C4-2B (cell line): ENCODE measurements at regions not wholly inside any gene's neighbourhood (a gene's known extent, or its start where the extent isn't known, plus 50 kb on each side); places are given as distances from the start of the nearest gene placed in this dataset.

ENCODE experiments used
- ZFX ChIP-seq: fragments of 450-650 bp; IDR thresholded peaks from 2 replicates; pipeline ENCODE4 v1.6.1; 2017
- TF ChIP-seq, protein P1 (sequence below): fragments of 450-650 bp; conservative IDR thresholded peaks from 2 replicates; pipeline ENCODE4 v1.5.1; 2017; ENCODE audit warnings: mild to moderate bottlenecking

DNA sequence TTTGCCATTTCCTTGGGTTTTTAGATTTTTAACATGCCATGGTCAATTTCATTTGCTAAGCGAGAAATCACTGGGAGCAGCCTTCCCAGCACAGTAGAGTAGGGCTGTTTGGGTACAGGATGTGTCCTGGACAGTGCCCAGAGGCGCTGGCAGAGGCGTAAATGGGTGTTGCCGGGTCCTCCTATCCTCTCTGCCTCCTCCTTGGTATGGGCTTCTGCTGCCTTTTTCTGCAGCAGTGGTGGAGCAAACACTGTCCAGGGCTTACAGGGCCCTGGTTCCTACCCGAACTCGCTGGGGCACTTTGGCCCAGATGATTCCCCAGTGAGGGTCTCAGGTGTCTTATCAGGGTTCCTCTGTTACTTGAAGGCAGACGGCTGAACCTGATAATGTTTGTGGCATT lies 298.3 kb downstream of the RPS24 start:
- TF ChIP-seq, protein P1, sequence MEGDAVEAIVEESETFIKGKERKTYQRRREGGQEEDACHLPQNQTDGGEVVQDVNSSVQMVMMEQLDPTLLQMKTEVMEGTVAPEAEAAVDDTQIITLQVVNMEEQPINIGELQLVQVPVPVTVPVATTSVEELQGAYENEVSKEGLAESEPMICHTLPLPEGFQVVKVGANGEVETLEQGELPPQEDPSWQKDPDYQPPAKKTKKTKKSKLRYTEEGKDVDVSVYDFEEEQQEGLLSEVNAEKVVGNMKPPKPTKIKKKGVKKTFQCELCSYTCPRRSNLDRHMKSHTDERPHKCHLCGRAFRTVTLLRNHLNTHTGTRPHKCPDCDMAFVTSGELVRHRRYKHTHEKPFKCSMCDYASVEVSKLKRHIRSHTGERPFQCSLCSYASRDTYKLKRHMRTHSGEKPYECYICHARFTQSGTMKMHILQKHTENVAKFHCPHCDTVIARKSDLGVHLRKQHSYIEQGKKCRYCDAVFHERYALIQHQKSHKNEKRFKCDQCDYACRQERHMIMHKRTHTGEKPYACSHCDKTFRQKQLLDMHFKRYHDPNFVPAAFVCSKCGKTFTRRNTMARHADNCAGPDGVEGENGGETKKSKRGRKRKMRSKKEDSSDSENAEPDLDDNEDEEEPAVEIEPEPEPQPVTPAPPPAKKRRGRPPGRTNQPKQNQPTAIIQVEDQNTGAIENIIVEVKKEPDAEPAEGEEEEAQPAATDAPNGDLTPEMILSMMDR: no peak
- no peak for TF ChIP-seq ZFX
